ENCODE measurements at regions not wholly inside any gene's neighbourhood (a gene's known extent, or its start where the extent isn't known, plus 50 kb on each side); places are given as distances from the start of the nearest gene placed in this dataset.

DNA sequence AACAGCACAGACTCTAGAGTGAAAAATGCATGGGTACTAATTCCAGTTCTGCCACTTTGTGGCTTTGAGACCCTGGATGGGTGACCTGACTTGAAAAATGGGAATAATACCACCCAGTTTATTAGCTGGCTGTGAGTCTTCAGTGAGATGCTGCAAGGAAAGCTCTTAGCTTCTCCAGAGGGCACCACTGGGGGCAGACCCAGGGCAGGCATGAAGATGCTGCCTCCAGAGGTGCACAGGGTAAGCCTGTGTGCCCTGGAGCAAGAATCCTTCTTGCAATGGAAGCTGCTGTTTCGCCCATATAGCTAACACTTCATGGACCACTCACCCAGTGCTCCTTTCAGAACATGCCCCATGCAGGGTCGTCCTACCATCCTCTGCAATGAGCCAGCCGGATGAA, 75.7 kb downstream of the C5orf15 start:
- Mint-ChIP-seq H3K27me3 (ENCODE audit: insufficient read depth) (peaks cover 30% of the 10 kb centered on the region), H3K4me1 (ENCODE audit: low read depth) (no peaks in the 10 kb centered on the region), H3K4me3 (no peak overlapping the region), H3K27ac (no peak overlapping the region), H3K9me3 (no peaks in the 10 kb centered on the region), H3K36me3 (ENCODE audit: low read depth) (no peaks in the 10 kb centered on the region)
- TF ChIP-seq, protein P1, sequence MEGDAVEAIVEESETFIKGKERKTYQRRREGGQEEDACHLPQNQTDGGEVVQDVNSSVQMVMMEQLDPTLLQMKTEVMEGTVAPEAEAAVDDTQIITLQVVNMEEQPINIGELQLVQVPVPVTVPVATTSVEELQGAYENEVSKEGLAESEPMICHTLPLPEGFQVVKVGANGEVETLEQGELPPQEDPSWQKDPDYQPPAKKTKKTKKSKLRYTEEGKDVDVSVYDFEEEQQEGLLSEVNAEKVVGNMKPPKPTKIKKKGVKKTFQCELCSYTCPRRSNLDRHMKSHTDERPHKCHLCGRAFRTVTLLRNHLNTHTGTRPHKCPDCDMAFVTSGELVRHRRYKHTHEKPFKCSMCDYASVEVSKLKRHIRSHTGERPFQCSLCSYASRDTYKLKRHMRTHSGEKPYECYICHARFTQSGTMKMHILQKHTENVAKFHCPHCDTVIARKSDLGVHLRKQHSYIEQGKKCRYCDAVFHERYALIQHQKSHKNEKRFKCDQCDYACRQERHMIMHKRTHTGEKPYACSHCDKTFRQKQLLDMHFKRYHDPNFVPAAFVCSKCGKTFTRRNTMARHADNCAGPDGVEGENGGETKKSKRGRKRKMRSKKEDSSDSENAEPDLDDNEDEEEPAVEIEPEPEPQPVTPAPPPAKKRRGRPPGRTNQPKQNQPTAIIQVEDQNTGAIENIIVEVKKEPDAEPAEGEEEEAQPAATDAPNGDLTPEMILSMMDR (IDR thresholded peaks at IDR 0.05): no peak
- no peak for DNase-seq

DNA sequence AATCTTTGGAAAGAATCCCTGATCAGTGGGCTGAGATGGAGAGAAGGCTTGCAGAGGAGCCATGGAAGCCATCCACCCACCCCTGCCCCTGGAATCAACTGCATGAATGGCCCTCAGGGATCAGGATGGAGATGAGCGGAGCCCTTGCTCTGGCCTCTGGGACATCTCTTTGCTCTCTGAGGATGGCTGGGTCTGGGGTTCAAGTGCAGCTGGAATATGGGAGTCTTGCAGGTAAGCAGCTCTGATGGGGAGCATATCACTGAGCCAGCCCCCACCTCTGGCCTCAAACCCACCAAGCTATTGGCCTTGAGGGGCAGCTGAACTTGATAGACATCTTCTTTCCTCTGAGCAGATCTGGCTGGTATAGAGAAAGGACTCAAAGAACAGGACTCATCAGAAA, 76.1 kb downstream of the C5orf15 start:
- TF ChIP-seq, protein P1 (IDR thresholded peaks at IDR 0.05): no peak
- H3K4me1 Mint-ChIP-seq (ENCODE audit: low read depth): no peaks in the 10 kb centered on the region
- H3K9me3 Mint-ChIP-seq: no peaks in the 10 kb centered on the region
- H3K27ac Mint-ChIP-seq: no peak overlapping the region
- no peak for DNase-seq
- no peak overlapping the region for H3K4me3 Mint-ChIP-seq
- H3K36me3 Mint-ChIP-seq (ENCODE audit: low read depth): no peaks in the 10 kb centered on the region
- H3K27me3 Mint-ChIP-seq (ENCODE audit: insufficient read depth): peaks cover 26% of the 10 kb centered on the region

DNA sequence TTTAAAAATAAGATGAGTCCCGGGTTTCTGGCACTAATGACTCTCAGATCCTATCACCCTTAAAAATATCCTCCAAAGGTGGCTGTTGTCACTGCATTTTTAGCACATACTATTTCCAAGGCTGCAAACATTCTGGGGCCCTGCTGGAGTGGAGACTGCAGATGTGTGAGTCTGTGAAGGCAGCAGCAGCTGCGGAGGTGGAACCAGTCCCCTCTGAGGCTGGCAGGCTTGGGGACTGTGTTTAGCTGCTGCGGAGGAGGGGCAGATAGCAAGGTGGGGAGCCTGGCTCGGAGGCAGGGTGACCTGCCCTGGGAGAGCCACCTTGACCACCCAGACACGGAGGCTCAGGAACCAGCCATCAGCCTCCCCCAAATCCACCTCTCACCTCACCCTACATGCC, 77.0 kb downstream of the C5orf15 start:
- Mint-ChIP-seq H3K4me1 (ENCODE audit: low read depth) (no peaks in the 10 kb centered on the region), H3K4me3 (no peak overlapping the region), H3K27me3 (ENCODE audit: insufficient read depth) (peaks cover 20% of the 10 kb centered on the region), H3K36me3 (ENCODE audit: low read depth) (no peaks in the 10 kb centered on the region), H3K9me3 (no peaks in the 10 kb centered on the region), H3K27ac (no peak overlapping the region)
- DNase-seq: no peak
- TF ChIP-seq, protein P1 (IDR thresholded peaks at IDR 0.05): no peak

DNA sequence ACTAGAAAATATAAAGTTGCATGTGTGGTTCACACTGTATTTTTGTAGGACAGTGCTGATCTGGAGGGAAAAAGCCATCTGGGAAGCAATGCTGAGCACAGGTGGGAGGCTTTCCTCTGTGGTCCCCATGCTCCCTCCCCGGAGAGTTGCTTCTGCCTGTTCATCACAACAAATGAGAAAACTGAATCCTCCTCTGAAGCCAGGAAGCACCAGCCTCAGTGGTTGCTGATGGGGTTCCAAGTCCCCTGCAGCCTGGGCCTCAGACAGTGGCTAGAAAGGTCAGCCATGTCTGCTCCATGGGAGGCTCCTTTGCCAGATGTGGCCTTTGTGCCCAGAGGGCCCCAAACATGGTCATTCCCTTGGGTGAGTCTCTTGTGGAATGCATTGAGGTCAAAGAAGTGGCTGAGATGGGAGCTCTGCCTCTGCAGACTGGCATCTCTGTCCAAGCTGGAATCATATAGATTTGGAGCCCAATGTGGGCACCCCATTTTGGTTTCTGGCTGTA, 77.6 kb downstream of the C5orf15 start:
- Mint-ChIP-seq H3K4me3 (no peak overlapping the region), H3K4me1 (ENCODE audit: low read depth) (no peaks in the 10 kb centered on the region), H3K27me3 (ENCODE audit: insufficient read depth) (peaks cover 21% of the 10 kb centered on the region), H3K27ac (no peak overlapping the region), H3K36me3 (ENCODE audit: low read depth) (no peaks in the 10 kb centered on the region), H3K9me3 (no peaks in the 10 kb centered on the region)
- TF ChIP-seq, protein P1 (IDR thresholded peaks at IDR 0.05): no peak
- DNase-seq: no peak

DNA sequence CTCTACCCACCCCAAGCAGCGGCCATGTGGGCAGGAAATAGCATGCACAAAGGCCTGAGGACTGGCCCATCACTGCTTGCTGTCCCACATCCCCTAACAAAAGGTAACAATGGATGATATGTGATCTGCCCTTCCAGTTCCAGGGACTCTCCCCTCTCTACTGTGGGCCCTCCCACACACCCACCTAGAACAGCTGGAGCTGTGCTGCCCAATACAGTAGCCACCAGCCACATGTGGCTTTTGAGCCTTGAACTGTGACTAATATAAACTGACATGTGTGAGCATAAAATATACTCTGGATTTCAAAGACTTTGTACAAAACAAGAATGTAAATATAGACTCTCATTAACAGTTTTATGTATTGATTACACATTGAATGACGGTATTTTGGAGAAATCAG, 78.1 kb downstream of the C5orf15 start:
- TF ChIP-seq, protein P1 (IDR thresholded peaks at IDR 0.05): no peak
- H3K9me3 Mint-ChIP-seq: no peaks in the 10 kb centered on the region
- H3K27ac Mint-ChIP-seq: no peak overlapping the region
- no peak for DNase-seq
- H3K4me3 Mint-ChIP-seq: no peak overlapping the region
- H3K4me1 Mint-ChIP-seq (ENCODE audit: low read depth): no peaks in the 10 kb centered on the region
- H3K27me3 Mint-ChIP-seq (ENCODE audit: insufficient read depth): peaks cover 25% of the 10 kb centered on the region
- no peaks in the 10 kb centered on the region for H3K36me3 Mint-ChIP-seq (ENCODE audit: low read depth)
